ENCODE measurements at regions not wholly inside any gene's neighbourhood (a gene's known extent, or its start where the extent isn't known, plus 50 kb on each side); places are given as distances from the start of the nearest gene placed in this dataset.

- H3K9ac ChIP-seq (ENCODE audit: low read length), result no peak overlapping the region
- H3K9me2 ChIP-seq (ENCODE audit: insufficient read depth, low read length), result no peaks in the 10 kb centered on the region
- H3K27ac ChIP-seq (ENCODE audit: low read length), result no peak overlapping the region
- TF ChIP-seq EZH2 (IDR thresholded peaks at IDR 0.05; ENCODE audit: borderline replicate concordance, insufficient read depth, low read length, poor library complexity, severe bottlenecking) (no peak), RAD21 (conservative IDR thresholded peaks at IDR 0.05) (no peak), REST (IDR thresholded peaks at IDR 0.05; ENCODE audit: borderline replicate concordance) (no peak), TAF1 (IDR thresholded peaks at IDR 0.05; ENCODE audit: low read depth) (no peak), EP300 (conservative IDR thresholded peaks at IDR 0.05; ENCODE audit: poor library complexity, severe bottlenecking) (no peak), POLR2AphosphoS5 (IDR thresholded peaks at IDR 0.05) (no peak), CTCF (IDR thresholded peaks at IDR 0.05; ENCODE audit: poor library complexity, severe bottlenecking) (no peak), SMC3 (conservative IDR thresholded peaks at IDR 0.05; ENCODE audit: poor library complexity) (no peak), MXI1 (conservative IDR thresholded peaks at IDR 0.05; ENCODE audit: poor library complexity, severe bottlenecking) (no peak)
- no peaks in the 10 kb centered on the region for H3F3A ChIP-seq (ENCODE audit: insufficient read depth, low read length, poor library complexity, severe bottlenecking)
- no peaks in the 10 kb centered on the region for H3K27me3 ChIP-seq (ENCODE audit: insufficient read depth, low read depth, low read length)
- H3K4me3 ChIP-seq (ENCODE audit: low read length), result no peak overlapping the region
- no peak overlapping the region for H2AFZ ChIP-seq (ENCODE audit: low read depth, low read length)
- no peaks in the 10 kb centered on the region for H4K20me1 ChIP-seq (ENCODE audit: insufficient read depth)
- H3K9me3 ChIP-seq (ENCODE audit: low read length), result no peaks in the 10 kb centered on the region
- no peaks in the 10 kb centered on the region for H3K79me2 ChIP-seq (replicated peaks; ENCODE audit: insufficient read depth, low read length)
- H3K4me2 ChIP-seq (ENCODE audit: low read length), result no peak overlapping the region
- H3K36me3 ChIP-seq (ENCODE audit: insufficient read depth, low read length), result no peaks in the 10 kb centered on the region
Measured at GRCh38 chr6:14858808-14859207, 387.1 kb upstream of the JARID2 start.

GRCh38 chr6:14860774-14861173, 385.1 kb upstream of the JARID2 start:
- Histone ChIP-seq H3K9me2 (ENCODE audit: insufficient read depth, low read length) (no peaks in the 10 kb centered on the region), H3K36me3 (ENCODE audit: insufficient read depth, low read length) (no peaks in the 10 kb centered on the region), H3K27me3 (ENCODE audit: insufficient read depth, low read depth, low read length) (no peaks in the 10 kb centered on the region), H4K20me1 (ENCODE audit: insufficient read depth) (no peaks in the 10 kb centered on the region), H3K4me3 (ENCODE audit: low read length) (no peak overlapping the region), H3K9me3 (ENCODE audit: low read length) (no peaks in the 10 kb centered on the region), H2AFZ (ENCODE audit: low read depth, low read length) (no peak overlapping the region), H3K27ac (ENCODE audit: low read length) (no peak overlapping the region), H3F3A (ENCODE audit: insufficient read depth, low read length, poor library complexity, severe bottlenecking) (no peaks in the 10 kb centered on the region), H3K4me2 (ENCODE audit: low read length) (no peak overlapping the region), H3K9ac (ENCODE audit: low read length) (no peak overlapping the region), H3K79me2 (replicated peaks; ENCODE audit: insufficient read depth, low read length) (no peaks in the 10 kb centered on the region)
- TF ChIP-seq EZH2 (IDR thresholded peaks at IDR 0.05; ENCODE audit: borderline replicate concordance, insufficient read depth, low read length, poor library complexity, severe bottlenecking) (no peak), POLR2AphosphoS5 (IDR thresholded peaks at IDR 0.05) (no peak), RAD21 (conservative IDR thresholded peaks at IDR 0.05) (no peak), SMC3 (conservative IDR thresholded peaks at IDR 0.05; ENCODE audit: poor library complexity) (no peak), EP300 (conservative IDR thresholded peaks at IDR 0.05; ENCODE audit: poor library complexity, severe bottlenecking) (no peak), TAF1 (IDR thresholded peaks at IDR 0.05; ENCODE audit: low read depth) (no peak), REST (IDR thresholded peaks at IDR 0.05; ENCODE audit: borderline replicate concordance) (no peak), CTCF (IDR thresholded peaks at IDR 0.05; ENCODE audit: poor library complexity, severe bottlenecking) (no peak), MXI1 (conservative IDR thresholded peaks at IDR 0.05; ENCODE audit: poor library complexity, severe bottlenecking) (no peak)
